Spinal cord (tissue), 9 donors: ENCODE measurements at regions not wholly inside any gene's neighbourhood (a gene's known extent, or its start where the extent isn't known, plus 50 kb on each side); places are given as distances from the start of the nearest gene placed in this dataset.
"Not testable (repeated sequence)": the region's sequence is repeated elsewhere in the genome, so short reads cannot be mapped to it uniquely, and the experiment has no call there.

Source experiments
- DNase-seq, 6 donors: peaks; one replicate each; pipeline versions ENCODE4 v3.0.0 to v3.0.0-alpha.2; 2013 to 2015; ENCODE audit warnings: low spot score in 6 of 6, low read depth in 4 of 6
- H3K27ac ChIP-seq: one replicate; pipeline ENCODE4 v1.5.1; 2013; ENCODE audit warnings: low read depth, low read length, control low read depth
- H3K27me3 ChIP-seq: one replicate; pipeline ENCODE4 v1.6.1; 2013; ENCODE audit warnings: low read length; ENCODE audit not compliant: control insufficient read depth, insufficient read depth
- H3K36me3 ChIP-seq: one replicate; pipeline ENCODE4 v1.6.1; 2013; ENCODE audit warnings: low read length; ENCODE audit not compliant: control insufficient read depth, insufficient read depth
- H3K4me1 ChIP-seq: one replicate; pipeline ENCODE4 v1.6.1; 2013; ENCODE audit warnings: low read length; ENCODE audit not compliant: control insufficient read depth, insufficient read depth
- H3K4me3 ChIP-seq: one replicate; pipeline ENCODE4 v1.5.1; 2013; ENCODE audit warnings: low read depth, low read length, control low read depth
- H3K9me3 ChIP-seq: one replicate; pipeline ENCODE4 v1.6.1; 2013; ENCODE audit warnings: low read length; ENCODE audit not compliant: control insufficient read depth, insufficient read depth
- WGBS: methylation state at CpG from one replicate; pipeline ENCODE4 v1.1.5; 2013; ENCODE audit warnings: missing lambda C conversion rate; ENCODE audit not compliant: insufficient coverage; 5-methylcytosine and 5-hydroxymethylcytosine counted together
- donor health status: healthy.

GRCh38 chr21:27885296-27885711 is 918.4 kb upstream of the ADAMTS5 start:
- no peak for DNase-seq
- Histone ChIP-seq H3K4me1 (no peaks in the 10 kb centered on the region), H3K4me3 (no peak overlapping the region), H3K27me3 (no peaks in the 10 kb centered on the region), H3K36me3 (no peaks in the 10 kb centered on the region), H3K9me3 (no peaks in the 10 kb centered on the region), H3K27ac (no peak overlapping the region)
- 100% methylated on average over 10 of the region's 31 CpGs for whole genome bisulfite sequencing

- not testable (repeated sequence) for H3K27ac ChIP-seq, H3K4me1 ChIP-seq, H3K36me3 ChIP-seq, H3K27me3 ChIP-seq, H3K4me3 ChIP-seq, H3K9me3 ChIP-seq, DNase-seq
- 63% methylated on average over 2 of the region's 3 CpGs for WGBS
Measured at GRCh38 chr21:27881331-27881730, 914.4 kb upstream of the ADAMTS5 start.

- H3K27ac ChIP-seq, H3K4me3 ChIP-seq, H3K27me3 ChIP-seq, H3K36me3 ChIP-seq, DNase-seq, H3K4me1 ChIP-seq, H3K9me3 ChIP-seq: not testable (repeated sequence)
- 86% methylated on average over 1 of the region's 2 CpGs for WGBS
Measured at GRCh38 chr21:27872411-27872810, 905.5 kb upstream of the ADAMTS5 start.

- H3K4me1 ChIP-seq, H3K9me3 ChIP-seq, H3K27ac ChIP-seq: not testable (repeated sequence)
Measured at GRCh38 chr21:27870755-27871154, 903.9 kb upstream of the ADAMTS5 start.

GRCh38 chr21:27860314-27860955 is 893.5 kb upstream of the ADAMTS5 start:
- H3K9me3 ChIP-seq, H3K4me3 ChIP-seq, H3K27me3 ChIP-seq, H3K27ac ChIP-seq, H3K36me3 ChIP-seq, DNase-seq, H3K4me1 ChIP-seq: not testable (repeated sequence)
- 100% methylated on average over 1 of the region's 3 CpGs for WGBS

More at GRCh38 chr21:27870755-27871154, 903.9 kb upstream of the ADAMTS5 start:
- H3K4me3 ChIP-seq, H3K36me3 ChIP-seq, DNase-seq, H3K27me3 ChIP-seq: not testable (repeated sequence)

- H3K27me3 ChIP-seq, H3K4me3 ChIP-seq, H3K27ac ChIP-seq, DNase-seq, H3K4me1 ChIP-seq, H3K36me3 ChIP-seq, H3K9me3 ChIP-seq: not testable (repeated sequence)
- no CpG with 5 or more reads among the region's 5 CpGs for WGBS
Measured at GRCh38 chr21:27858053-27858825, 891.4 kb upstream of the ADAMTS5 start.

GRCh38 chr21:27856988-27857387 is 890.1 kb upstream of the ADAMTS5 start:
- H3K36me3 ChIP-seq, DNase-seq, H3K27ac ChIP-seq, H3K4me3 ChIP-seq, H3K27me3 ChIP-seq, H3K9me3 ChIP-seq, H3K4me1 ChIP-seq: not testable (repeated sequence)
- WGBS = no CpG with 5 or more reads among the region's 3 CpGs

- Histone ChIP-seq H3K27ac (no peak overlapping the region), H3K27me3 (no peaks in the 10 kb centered on the region), H3K9me3 (no peaks in the 10 kb centered on the region), H3K36me3 (no peaks in the 10 kb centered on the region), H3K4me3 (no peak overlapping the region), H3K4me1 (no peaks in the 10 kb centered on the region)
- DNase-seq = no peak
- no CpG with 5 or more reads among the region's 3 CpGs for WGBS
Measured at GRCh38 chr21:27841084-27841672, 874.3 kb upstream of the ADAMTS5 start.

GRCh38 chr21:27840262-27840661 is 873.4 kb upstream of the ADAMTS5 start:
- no peak overlapping the region for H3K27ac ChIP-seq
- H3K36me3 ChIP-seq = no peaks in the 10 kb centered on the region
- WGBS = no CpG with 5 or more reads among the region's 3 CpGs
- H3K4me3 ChIP-seq = no peak overlapping the region
- no peaks in the 10 kb centered on the region for H3K27me3 ChIP-seq
- H3K9me3 ChIP-seq = no peaks in the 10 kb centered on the region
- no peak for DNase-seq
- H3K4me1 ChIP-seq = no peaks in the 10 kb centered on the region
